NT2/D1 (cell line): ENCODE measurements at regions not wholly inside any gene's neighbourhood (a gene's known extent, or its start where the extent isn't known, plus 50 kb on each side); places are given as distances from the start of the nearest gene placed in this dataset.

Experiments
- DNase-seq: peaks from one replicate; pipeline ENCODE4 v3.0.0-alpha.2; 2011; ENCODE audit warnings: low read depth, low spot score
- H3K27me3 ChIP-seq: 2 replicates; pipeline ENCODE4 v1.6.0; 2011; ENCODE audit warnings: mild to moderate bottlenecking; ENCODE audit not compliant: insufficient read length, insufficient read depth
- H3K36me3 ChIP-seq: 2 replicates; pipeline ENCODE4 v1.6.1; 2011; ENCODE audit warnings: mild to moderate bottlenecking, low read length, mixed read lengths; ENCODE audit not compliant: insufficient read depth, insufficient read length
- H3K4me1 ChIP-seq: 2 replicates; pipeline ENCODE4 v1.5.1; 2011; ENCODE audit not compliant: insufficient read depth, insufficient read length
- H3K4me3 ChIP-seq: 2 replicates; pipeline ENCODE4 v1.5.1; 2011; ENCODE audit warnings: low read depth; ENCODE audit not compliant: insufficient read length
- H3K9ac ChIP-seq: 2 replicates; pipeline ENCODE4 v1.6.0; 2011; ENCODE audit warnings: low read depth; ENCODE audit not compliant: insufficient read length
- H3K9me3 ChIP-seq: 2 replicates; pipeline ENCODE4 v1.5.1; 2011; ENCODE audit warnings: mild to moderate bottlenecking, low read length; ENCODE audit not compliant: insufficient read depth
- SUZ12 ChIP-seq: IDR thresholded peaks from 2 replicates; pipeline ENCODE4 v1.6.1; 2011; ENCODE audit not compliant: insufficient read length, insufficient read depth; ENCODE audit errors: extremely low read depth
- YY1 ChIP-seq: IDR thresholded peaks from 2 replicates; pipeline ENCODE4 v1.6.1; 2011; ENCODE audit not compliant: insufficient read length, insufficient read depth
- ZNF274 ChIP-seq: IDR thresholded peaks from 2 replicates; pipeline ENCODE4 v1.6.1; 2011; ENCODE audit warnings: mild to moderate bottlenecking, low read depth, low read length

- DNase-seq: no peak
- Histone ChIP-seq H3K36me3 (no peaks in the 10 kb centered on the region), H3K9me3 (no peaks in the 10 kb centered on the region), H3K9ac (no peak overlapping the region), H3K4me3 (no peak overlapping the region), H3K4me1 (no peaks in the 10 kb centered on the region), H3K27me3 (no peaks in the 10 kb centered on the region)
- TF ChIP-seq ZNF274 (no peak), SUZ12 (no peak), YY1 (no peak)
Measured at GRCh38 chr3:178289544-178290160, 246.6 kb upstream of the KCNMB2 start.

- no peaks in the 10 kb centered on the region for H3K4me1 ChIP-seq
- H3K4me3 ChIP-seq: no peak overlapping the region
- no peaks in the 10 kb centered on the region for H3K27me3 ChIP-seq
- TF ChIP-seq SUZ12 (no peak), ZNF274 (no peak), YY1 (no peak)
- H3K9me3 ChIP-seq: no peaks in the 10 kb centered on the region
- no peak for DNase-seq
- H3K9ac ChIP-seq: no peak overlapping the region
- no peaks in the 10 kb centered on the region for H3K36me3 ChIP-seq
Measured at GRCh38 chr3:178291574-178292370, 244.5 kb upstream of the KCNMB2 start.

GRCh38 chr3:178295292-178295912 is 240.8 kb upstream of the KCNMB2 start:
- TF ChIP-seq ZNF274 (no peak), SUZ12 (no peak), YY1 (no peak)
- Histone ChIP-seq H3K9ac (no peak overlapping the region), H3K4me1 (no peaks in the 10 kb centered on the region), H3K36me3 (no peaks in the 10 kb centered on the region), H3K9me3 (no peaks in the 10 kb centered on the region), H3K27me3 (no peaks in the 10 kb centered on the region), H3K4me3 (no peak overlapping the region)
- DNase-seq: no peak

GRCh38 chr3:178297199-178297598 is 239.0 kb upstream of the KCNMB2 start:
- no peaks in the 10 kb centered on the region for H3K27me3 ChIP-seq
- H3K4me3 ChIP-seq: no peak overlapping the region
- no peaks in the 10 kb centered on the region for H3K36me3 ChIP-seq
- no peak for DNase-seq
- TF ChIP-seq SUZ12 (no peak), ZNF274 (no peak), YY1 (no peak)
- H3K4me1 ChIP-seq: no peaks in the 10 kb centered on the region
- H3K9me3 ChIP-seq: no peaks in the 10 kb centered on the region
- no peak overlapping the region for H3K9ac ChIP-seq

- H3K9ac ChIP-seq: no peak overlapping the region
- TF ChIP-seq ZNF274: no peak
- TF ChIP-seq YY1: no peak
- TF ChIP-seq SUZ12: no peak
- DNase-seq: no peak
Measured at GRCh38 chr3:178297740-178298139, 238.5 kb upstream of the KCNMB2 start.

GRCh38 chr3:178300441-178300959 is 235.7 kb upstream of the KCNMB2 start:
- Histone ChIP-seq H3K9me3 (no peaks in the 10 kb centered on the region), H3K4me1 (no peaks in the 10 kb centered on the region), H3K36me3 (no peaks in the 10 kb centered on the region), H3K4me3 (no peak overlapping the region), H3K27me3 (no peaks in the 10 kb centered on the region), H3K9ac (no peak overlapping the region)
- TF ChIP-seq SUZ12: no peak
- no peak for TF ChIP-seq ZNF274
- TF ChIP-seq YY1: no peak
- DNase-seq: no peak

More at GRCh38 chr3:178297740-178298139, 238.5 kb upstream of the KCNMB2 start:
- Histone ChIP-seq H3K9me3 (no peaks in the 10 kb centered on the region), H3K4me1 (no peaks in the 10 kb centered on the region), H3K4me3 (no peak overlapping the region), H3K36me3 (no peaks in the 10 kb centered on the region), H3K27me3 (no peaks in the 10 kb centered on the region)

GRCh38 chr3:178302966-178303930 is 233.0 kb upstream of the KCNMB2 start:
- DNase-seq: no peak
- Histone ChIP-seq H3K27me3 (no peaks in the 10 kb centered on the region), H3K36me3 (no peaks in the 10 kb centered on the region), H3K4me3 (no peak overlapping the region), H3K9ac (no peak overlapping the region), H3K4me1 (no peaks in the 10 kb centered on the region), H3K9me3 (no peaks in the 10 kb centered on the region)
- TF ChIP-seq ZNF274 (no peak), YY1 (no peak), SUZ12 (no peak)
